HG02678 (cell line): ENCODE measurements at regions not wholly inside any gene's neighbourhood (a gene's known extent, or its start where the extent isn't known, plus 50 kb on each side); places are given as distances from the start of the nearest gene placed in this dataset.
"Not testable (repeated sequence)": the region's sequence is repeated elsewhere in the genome, so short reads cannot be mapped to it uniquely, and the experiment has no call there.

ENCODE experiments used
- ATAC-seq: cut with Tn5 transposase; IDR thresholded peaks from one replicate; pipeline ENCODE4 v1.9.1; 2021; ENCODE audit warnings: mild to moderate bottlenecking, moderate library complexity; ENCODE audit not compliant: unreplicated experiment

GRCh38 chr5:154626876-154627557, 128.2 kb upstream of the LARP1 start:
- ATAC-seq, result no peak

- ATAC-seq, result no peak
These were observed 130.1 kb upstream of the LARP1 start for GRCh38 chr5:154625031-154625430.

GRCh38 chr5:154624341-154624740, 130.8 kb upstream of the LARP1 start:
- no peak for ATAC-seq

- no peak for ATAC-seq
These were observed 134.8 kb upstream of the LARP1 start for GRCh38 chr5:154620411-154620810.

- ATAC-seq, result no peak
These were observed 136.5 kb upstream of the LARP1 start for GRCh38 chr5:154618696-154619095.

- ATAC-seq, result no peak
These were observed 136.6 kb upstream of the HAND1 start for GRCh38 chr5:154614595-154614994.

GRCh38 chr5:154614125-154614524, 136.1 kb upstream of the HAND1 start:
- ATAC-seq, result no peak

GRCh38 chr5:154612666-154613065, 134.6 kb upstream of the HAND1 start:
- ATAC-seq, result no peak

- no peak for ATAC-seq
These were observed 133.3 kb upstream of the HAND1 start for GRCh38 chr5:154611341-154611767.

- ATAC-seq, result peak; percentile 89
These were observed 132.5 kb upstream of the HAND1 start for GRCh38 chr5:154610321-154611154.

GRCh38 chr5:154609251-154609650, 131.2 kb upstream of the HAND1 start:
- ATAC-seq, result no peak

- no peak for ATAC-seq
These were observed 130.5 kb upstream of the HAND1 start for GRCh38 chr5:154608531-154609011.

- ATAC-seq, result no peak
These were observed 129.7 kb upstream of the HAND1 start for GRCh38 chr5:154607746-154608145.

GRCh38 chr5:154606246-154606645, 128.2 kb upstream of the HAND1 start:
- ATAC-seq, result no peak

GRCh38 chr5:154603953-154604679, 126.1 kb upstream of the HAND1 start:
- ATAC-seq, result no peak

- ATAC-seq, result no peak
These were observed 125.5 kb upstream of the HAND1 start for GRCh38 chr5:154603485-154603884.

- no peak for ATAC-seq
These were observed 125.0 kb upstream of the HAND1 start for GRCh38 chr5:154603011-154603410.

GRCh38 chr5:154601014-154601413, 123.0 kb upstream of the HAND1 start:
- no peak for ATAC-seq

- ATAC-seq, result no peak
These were observed 120.0 kb upstream of the HAND1 start for GRCh38 chr5:154598021-154598420.

- not testable (repeated sequence) for ATAC-seq
These were observed 118.8 kb upstream of the HAND1 start for GRCh38 chr5:154596844-154597243.

GRCh38 chr5:154595662-154596061, 117.6 kb upstream of the HAND1 start:
- ATAC-seq, result no peak
